HEK293 (cell line): ENCODE measurements at regions not wholly inside any gene's neighbourhood (a gene's known extent, or its start where the extent isn't known, plus 50 kb on each side); places are given as distances from the start of the nearest gene placed in this dataset.

Experiments used
- CTCF ChIA-PET: fragments of 350-600 bp; formaldehyde crosslinking; extraction: SDS; loops from one replicate; lab custom pipeline; 2021; ENCODE audit warnings: antibody characterized with exemption; lab: Yijun Ruan, JAX
- POLR2A ChIA-PET: fragments of 300-600 bp; formaldehyde crosslinking; extraction: SDS; loops from one replicate; lab custom pipeline; 2020; ENCODE audit warnings: antibody characterized with exemption, inconsistent platforms; lab: Yijun Ruan, JAX
- H3K27ac ChIP-seq: fragments of 200-500 bp; sonication (Bioruptor generic); 2 replicates; pipeline ENCODE4 v1.5.1; 2014; ENCODE audit warnings: low read depth, low read length, control low read depth, inconsistent platforms; ENCODE audit errors: extremely low read depth
- H3K36me3 ChIP-seq, 2 experiments: fragments of 200-500 bp in 1 of 2; sonication (Bioruptor generic) in 1 of 2; 1 replicate in 1 of 2; 2 replicates in 1 of 2; pipeline ENCODE4 v1.5.1; 2014 to 2017; ENCODE audit warnings: inconsistent platforms in 2 of 2, low read length in 2 of 2; ENCODE audit not compliant: control insufficient read depth in 2 of 2, insufficient read depth in 1 of 2
- H3K4me1 ChIP-seq: fragments of 200-500 bp; sonication (Bioruptor generic); 2 replicates; pipeline ENCODE4 v1.5.1; 2014; ENCODE audit warnings: mild to moderate bottlenecking, low read length, inconsistent platforms; ENCODE audit not compliant: control insufficient read depth, insufficient read depth
- H3K4me3 ChIP-seq: 2 replicates; pipeline ENCODE4 v1.5.1; 2011; ENCODE audit warnings: low read depth, mild to moderate bottlenecking, control low read depth, low read length, moderate library complexity
- H3K9me3 ChIP-seq: fragments of 200-500 bp; sonication (Bioruptor generic); 2 replicates; pipeline ENCODE4 v1.5.1; 2014; ENCODE audit warnings: low read depth, low read length, inconsistent platforms; ENCODE audit not compliant: control insufficient read depth, insufficient read depth
- BCL11B ChIP-seq: fragments of 450-650 bp; formaldehyde crosslinking; IDR thresholded peaks from 2 replicates; pipeline ENCODE4 v1.5.1; 2016; ENCODE audit warnings: low read depth, missing biosample characterization, missing genetic modification characterization
- INSM2 ChIP-seq: fragments of 450-650 bp; formaldehyde crosslinking; IDR thresholded peaks from 2 replicates; pipeline ENCODE4 v1.5.1; 2016; ENCODE audit warnings: missing biosample characterization, missing genetic modification characterization
- KLF1 ChIP-seq: fragments of 450-650 bp; formaldehyde crosslinking; IDR thresholded peaks from 2 replicates; pipeline ENCODE4 v1.5.1; 2016; ENCODE audit warnings: missing biosample characterization, missing genetic modification characterization
- KLF7 ChIP-seq: fragments of 450-650 bp; formaldehyde crosslinking; IDR thresholded peaks from 2 replicates; pipeline ENCODE4 v1.5.1; 2016; ENCODE audit warnings: missing biosample characterization, missing genetic modification characterization, borderline replicate concordance
- KLF9 ChIP-seq: fragments of 450-650 bp; formaldehyde crosslinking; IDR thresholded peaks from 2 replicates; pipeline ENCODE4 v1.5.1; 2016; ENCODE audit warnings: missing biosample characterization, missing genetic modification characterization, low read depth
- REST ChIP-seq: fragments of 450-650 bp; formaldehyde crosslinking; IDR thresholded peaks from 2 replicates; pipeline ENCODE4 v1.5.1; 2016; ENCODE audit warnings: missing biosample characterization, missing genetic modification characterization
- SP3 ChIP-seq: fragments of 450-650 bp; formaldehyde crosslinking; IDR thresholded peaks from 2 replicates; pipeline ENCODE4 v1.5.1; 2016; ENCODE audit warnings: missing biosample characterization, missing genetic modification characterization
- ZBTB1 ChIP-seq: fragments of 450-650 bp; formaldehyde crosslinking; IDR thresholded peaks from 2 replicates; pipeline ENCODE4 v1.5.1; 2016; ENCODE audit warnings: missing biosample characterization, missing genetic modification characterization
- ZBTB44 ChIP-seq: fragments of 450-650 bp; IDR thresholded peaks from 2 replicates; pipeline ENCODE4 v1.5.1; 2018; ENCODE audit warnings: missing biosample characterization, mild to moderate bottlenecking, missing genetic modification characterization
- ZBTB6 ChIP-seq: fragments of 450-650 bp; formaldehyde crosslinking; IDR thresholded peaks from 2 replicates; pipeline ENCODE4 v1.5.1; 2017; ENCODE audit warnings: missing biosample characterization, missing genetic modification characterization
- ZEB2 ChIP-seq: fragments of 450-650 bp; formaldehyde crosslinking; IDR thresholded peaks from 2 replicates; pipeline ENCODE4 v1.5.1; 2016; ENCODE audit warnings: missing biosample characterization, missing genetic modification characterization
- ZNF140 ChIP-seq: fragments of 450-650 bp; formaldehyde crosslinking; IDR thresholded peaks from 2 replicates; pipeline ENCODE4 v1.5.1; 2016; ENCODE audit warnings: missing biosample characterization, missing genetic modification characterization
- ZNF221 ChIP-seq: fragments of 450-650 bp; formaldehyde crosslinking; IDR thresholded peaks from 2 replicates; pipeline ENCODE4 v1.5.1; 2017; ENCODE audit warnings: missing biosample characterization, missing genetic modification characterization, borderline replicate concordance
- ZNF24 ChIP-seq: fragments of 450-650 bp; formaldehyde crosslinking; IDR thresholded peaks from 2 replicates; pipeline ENCODE4 v1.5.1; 2016; ENCODE audit warnings: missing biosample characterization, missing genetic modification characterization
- ZNF26 ChIP-seq: fragments of 450-650 bp; formaldehyde crosslinking; IDR thresholded peaks from 2 replicates; pipeline ENCODE4 v1.5.1; 2016; ENCODE audit warnings: missing biosample characterization, missing genetic modification characterization
- ZNF335 ChIP-seq: fragments of 450-650 bp; formaldehyde crosslinking; conservative IDR thresholded peaks from 2 replicates; pipeline ENCODE4 v1.5.1; 2016; ENCODE audit warnings: missing biosample characterization, missing genetic modification characterization
- ZNF366 ChIP-seq: fragments of 450-650 bp; formaldehyde crosslinking; conservative IDR thresholded peaks from 2 replicates; pipeline ENCODE4 v1.5.1; 2016; ENCODE audit warnings: missing biosample characterization, missing genetic modification characterization
- ZNF548 ChIP-seq: fragments of 450-650 bp; formaldehyde crosslinking; IDR thresholded peaks from 2 replicates; pipeline ENCODE4 v1.5.1; 2016; ENCODE audit warnings: missing biosample characterization, missing genetic modification characterization
- ZNF558 ChIP-seq: fragments of 450-650 bp; formaldehyde crosslinking; IDR thresholded peaks from 2 replicates; pipeline ENCODE4 v1.5.1; 2016; ENCODE audit warnings: missing biosample characterization, missing genetic modification characterization
- ZNF610 ChIP-seq: fragments of 450-650 bp; formaldehyde crosslinking; IDR thresholded peaks from 2 replicates; pipeline ENCODE4 v1.5.1; 2016; ENCODE audit warnings: missing biosample characterization, missing genetic modification characterization, borderline replicate concordance
- ZNF654 ChIP-seq: fragments of 450-650 bp; formaldehyde crosslinking; IDR thresholded peaks from 2 replicates; pipeline ENCODE4 v1.5.1; 2016; ENCODE audit warnings: low read depth, missing biosample characterization, missing genetic modification characterization
- ZNF707 ChIP-seq: fragments of 450-650 bp; formaldehyde crosslinking; IDR thresholded peaks from 2 replicates; pipeline ENCODE4 v1.5.1; 2016; ENCODE audit warnings: missing biosample characterization, missing genetic modification characterization
- TF ChIP-seq, protein P1 (sequence below): fragments of 450-650 bp; formaldehyde crosslinking; IDR thresholded peaks from 2 replicates; pipeline ENCODE4 v1.5.1; 2016; ENCODE audit warnings: missing biosample characterization, missing genetic modification characterization, low read depth
- TF ChIP-seq, protein P2 (sequence below): sonication (generic); formaldehyde crosslinking; IDR thresholded peaks from 2 replicates; pipeline ENCODE4 v1.8.1; 2022; ENCODE audit warnings: mild to moderate bottlenecking, moderate library complexity, missing genetic modification reagents

DNA sequence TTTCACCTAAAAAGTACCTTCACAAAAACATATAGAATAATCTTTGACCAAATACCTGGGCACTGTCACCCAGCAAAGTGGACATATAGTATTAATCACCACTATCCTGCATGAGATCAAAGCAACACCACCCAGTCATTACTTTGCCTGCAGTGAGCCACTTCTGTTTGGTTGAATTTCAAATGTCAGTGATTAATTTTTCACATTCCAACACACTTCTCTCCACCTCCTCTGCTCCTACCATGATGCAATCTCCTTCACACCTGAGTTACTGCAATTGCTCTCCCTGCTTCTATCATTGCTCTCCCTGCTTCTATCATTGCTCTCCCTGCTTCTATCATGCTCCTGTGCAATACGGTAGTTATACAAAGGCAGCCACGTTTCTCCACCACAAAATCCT is 106.1 kb upstream of the NETO1 start:
- ChIA-PET CTCF (no interaction called here), POLR2A (no interaction called here)
- TF ChIP-seq BCL11B (tag by site-specific recombination) (no peak), ZBTB44 (tag by site-specific recombination) (no peak), ZNF707 (tag by site-specific recombination) (no peak), ZNF548 (tag by site-specific recombination) (no peak), KLF9 (tag by site-specific recombination) (no peak), ZNF24 (tag by site-specific recombination) (no peak)
- no peaks in the 10 kb centered on the region for H3K4me1 ChIP-seq
- no peak overlapping the region for H3K27ac ChIP-seq
- H3K36me3 ChIP-seq, result no peaks in the 10 kb centered on the region
- no peak overlapping the region for H3K4me3 ChIP-seq
- H3K9me3 ChIP-seq, result no peaks in the 10 kb centered on the region

- POLR2A ChIA-PET, result no interaction called here
- H3K27ac ChIP-seq, result no peak overlapping the region
- CTCF ChIA-PET, result no interaction called here
- no peaks in the 10 kb centered on the region for H3K4me1 ChIP-seq
- no peaks in the 10 kb centered on the region for H3K36me3 ChIP-seq
- no peaks in the 10 kb centered on the region for H3K9me3 ChIP-seq
- H3K4me3 ChIP-seq, result no peak overlapping the region
- TF ChIP-seq, protein P1, sequence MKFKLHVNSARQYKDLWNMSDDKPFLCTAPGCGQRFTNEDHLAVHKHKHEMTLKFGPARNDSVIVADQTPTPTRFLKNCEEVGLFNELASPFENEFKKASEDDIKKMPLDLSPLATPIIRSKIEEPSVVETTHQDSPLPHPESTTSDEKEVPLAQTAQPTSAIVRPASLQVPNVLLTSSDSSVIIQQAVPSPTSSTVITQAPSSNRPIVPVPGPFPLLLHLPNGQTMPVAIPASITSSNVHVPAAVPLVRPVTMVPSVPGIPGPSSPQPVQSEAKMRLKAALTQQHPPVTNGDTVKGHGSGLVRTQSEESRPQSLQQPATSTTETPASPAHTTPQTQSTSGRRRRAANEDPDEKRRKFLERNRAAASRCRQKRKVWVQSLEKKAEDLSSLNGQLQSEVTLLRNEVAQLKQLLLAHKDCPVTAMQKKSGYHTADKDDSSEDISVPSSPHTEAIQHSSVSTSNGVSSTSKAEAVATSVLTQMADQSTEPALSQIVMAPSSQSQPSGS (tag by site-specific recombination), result no peak
- TF ChIP-seq ZNF654 (tag by site-specific recombination) (no peak), ZNF366 (tag by site-specific recombination) (no peak), ZNF335 (tag by site-specific recombination) (no peak), INSM2 (tag by site-specific recombination) (no peak), ZNF140 (tag by site-specific recombination) (no peak), SP3 (tag by site-specific recombination) (no peak), ZBTB1 (tag by site-specific recombination) (no peak), ZNF558 (tag by site-specific recombination) (no peak), ZNF610 (tag by site-specific recombination) (no peak), ZEB2 (tag by site-specific recombination) (no peak), KLF7 (no peak), ZBTB6 (no peak), ZNF26 (no peak), KLF1 (tag by site-specific recombination) (no peak), REST (tag by site-specific recombination) (no peak), ZNF221 (tag by site-specific recombination) (no peak)
- TF ChIP-seq, protein P2, sequence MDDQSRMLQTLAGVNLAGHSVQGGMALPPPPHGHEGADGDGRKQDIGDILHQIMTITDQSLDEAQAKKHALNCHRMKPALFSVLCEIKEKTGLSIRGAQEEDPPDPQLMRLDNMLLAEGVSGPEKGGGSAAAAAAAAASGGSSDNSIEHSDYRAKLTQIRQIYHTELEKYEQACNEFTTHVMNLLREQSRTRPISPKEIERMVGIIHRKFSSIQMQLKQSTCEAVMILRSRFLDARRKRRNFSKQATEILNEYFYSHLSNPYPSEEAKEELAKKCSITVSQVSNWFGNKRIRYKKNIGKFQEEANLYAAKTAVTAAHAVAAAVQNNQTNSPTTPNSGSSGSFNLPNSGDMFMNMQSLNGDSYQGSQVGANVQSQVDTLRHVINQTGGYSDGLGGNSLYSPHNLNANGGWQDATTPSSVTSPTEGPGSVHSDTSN (CRISPR knock-in tag), result no peak
Observed at GRCh38 chr18:72965616-72966015, 97.8 kb upstream of the NETO1 start.
